ENCODE measurements at regions not wholly inside any gene's neighbourhood (a gene's known extent, or its start where the extent isn't known, plus 50 kb on each side); places are given as distances from the start of the nearest gene placed in this dataset.
"Not testable (repeated sequence)": the region's sequence is repeated elsewhere in the genome, so short reads cannot be mapped to it uniquely, and the experiment has no call there.

- peak; percentile 79 for DNase-seq
Measured at GRCh38 chr2:40957508-40957907, 505.6 kb upstream of the SLC8A1 start.

GRCh38 chr2:40962026-40962425, 510.1 kb upstream of the SLC8A1 start:
- no peak for DNase-seq

GRCh38 chr2:40964509-40965250, 512.8 kb upstream of the SLC8A1 start:
- DNase-seq, result no peak

GRCh38 chr2:40967451-40967850, 515.6 kb upstream of the SLC8A1 start:
- DNase-seq, result no peak

GRCh38 chr2:40975151-40975550, 523.3 kb upstream of the SLC8A1 start:
- DNase-seq, result no peak

- no peak for DNase-seq
Measured at GRCh38 chr2:40997362-40997761, 545.5 kb upstream of the SLC8A1 start.

- DNase-seq, result no peak
Measured at GRCh38 chr2:41000374-41000773, 548.5 kb upstream of the SLC8A1 start.

GRCh38 chr2:41000906-41001305, 549.0 kb upstream of the SLC8A1 start:
- no peak for DNase-seq

- no peak for DNase-seq
Measured at GRCh38 chr2:41004700-41005099, 552.8 kb upstream of the SLC8A1 start.

- DNase-seq, result no peak
Measured at GRCh38 chr2:41020358-41020757, 568.5 kb upstream of the SLC8A1 start.

- no peak for DNase-seq
Measured at GRCh38 chr2:41024816-41025215, 572.9 kb upstream of the SLC8A1 start.

GRCh38 chr2:41026613-41027012, 574.7 kb upstream of the SLC8A1 start:
- DNase-seq, result no peak

GRCh38 chr2:41027095-41027494, 575.2 kb upstream of the SLC8A1 start:
- no peak for DNase-seq

GRCh38 chr2:41031282-41031681, 579.4 kb upstream of the SLC8A1 start:
- no peak for DNase-seq

- no peak for DNase-seq
Measured at GRCh38 chr2:41032715-41033114, 580.8 kb upstream of the SLC8A1 start.

GRCh38 chr2:41033127-41033526, 581.2 kb upstream of the SLC8A1 start:
- DNase-seq, result no peak

GRCh38 chr2:41038408-41038807, 586.5 kb upstream of the SLC8A1 start:
- DNase-seq, result no peak

- DNase-seq, result not testable (repeated sequence)
Measured at GRCh38 chr2:41039750-41040149, 587.9 kb upstream of the SLC8A1 start.

GRCh38 chr2:41040782-41041520, 589.1 kb upstream of the SLC8A1 start:
- no peak for DNase-seq

GRCh38 chr2:41042343-41042742, 590.5 kb upstream of the SLC8A1 start:
- no peak for DNase-seq

GRCh38 chr2:41061356-41061755, 609.5 kb upstream of the SLC8A1 start:
- no peak for DNase-seq

- no peak for DNase-seq
Measured at GRCh38 chr2:41062336-41062735, 610.4 kb upstream of the SLC8A1 start.

- no peak for DNase-seq
Measured at GRCh38 chr2:41066168-41066567, 614.3 kb upstream of the SLC8A1 start.

- no peak for DNase-seq
Measured at GRCh38 chr2:41068740-41069139, 616.9 kb upstream of the SLC8A1 start.

GRCh38 chr2:41078341-41078740, 626.5 kb upstream of the SLC8A1 start:
- no peak for DNase-seq
